H1 (cell line): ENCODE measurements at regions not wholly inside any gene's neighbourhood (a gene's known extent, or its start where the extent isn't known, plus 50 kb on each side); places are given as distances from the start of the nearest gene placed in this dataset.

Source experiments
- CTCF ChIA-PET: fragments of 300-600 bp; sonication (Branson Sonifier 250); formaldehyde crosslinking; loops from one replicate; lab custom pipeline; 2021; ENCODE audit not compliant: partially characterized antibody; lab: Charles Lee
- POLR2A ChIA-PET: fragments of 300-600 bp; sonication (Branson Sonifier 250); formaldehyde crosslinking; loops from one replicate; lab custom pipeline; 2021; ENCODE audit warnings: inconsistent platforms; ENCODE audit not compliant: partially characterized antibody; lab: Charles Lee
- DNase-seq, 2 experiments: peaks; one replicate each; pipeline versions ENCODE4 v3.0.0 to v3.0.0-alpha.2; 2010 to 2022; ENCODE audit warnings: low spot score in 2 of 2, low read depth in 1 of 2, mixed read lengths in 1 of 2
- FAIRE-seq: peaks from 2 replicates; lab custom pipeline; 2011; peaks lifted over from hg19 to GRCh38; lab: Jason Lieb, UNC
- H2AFZ ChIP-seq: 2 replicates; pipeline ENCODE4 v1.8.1; 2012; ENCODE audit warnings: low read length, inconsistent platforms
- H2AK5ac ChIP-seq: 2 replicates; pipeline ENCODE4 v1.6.1; 2013; ENCODE audit warnings: low read depth, low read length
- H2BK120ac ChIP-seq: replicated peaks from 2 replicates; pipeline ENCODE3; 2013; ENCODE audit warnings: low read depth, low read length, inconsistent platforms
- H2BK12ac ChIP-seq: 2 replicates; pipeline ENCODE4 v1.6.1; 2013; ENCODE audit warnings: low read depth, low read length
- H2BK15ac ChIP-seq: 2 replicates; pipeline ENCODE4 v1.6.1; 2013; ENCODE audit warnings: low read length
- H2BK20ac ChIP-seq: 2 replicates; pipeline ENCODE4 v1.6.1; 2013; ENCODE audit warnings: low read length
- H2BK5ac ChIP-seq: 2 replicates; pipeline ENCODE4 v1.6.1; 2013; ENCODE audit warnings: low read depth, low read length
- H3K14ac ChIP-seq: 2 replicates; pipeline ENCODE4 v1.6.1; 2013; ENCODE audit warnings: inconsistent platforms; ENCODE audit not compliant: insufficient read length
- H3K18ac ChIP-seq: 2 replicates; pipeline ENCODE4 v1.6.1; 2013; ENCODE audit warnings: low read length; ENCODE audit errors: extremely low read depth
- H3K23ac ChIP-seq: 2 replicates; pipeline ENCODE4 v1.6.1; 2013; ENCODE audit warnings: inconsistent platforms; ENCODE audit not compliant: insufficient read length
- H3K23me2 ChIP-seq: 2 replicates; pipeline ENCODE4 v1.6.1; 2013; ENCODE audit warnings: low read depth, low read length
- H3K27ac ChIP-seq: 2 replicates; pipeline ENCODE4 v1.6.1; 2011; ENCODE audit warnings: low read depth, low read length, inconsistent platforms
- H3K27me3 ChIP-seq, 4 experiments: replicated peaks in 1 of 4; 1 replicate in 1 of 4; 2 replicates in 3 of 4; pipeline versions ENCODE4 v1.6.1 to v1.8.1; 2011 to 2013; ENCODE audit warnings: low read length in 3 of 4, mild to moderate bottlenecking in 3 of 4, inconsistent platforms in 2 of 4, mixed read lengths in 2 of 4, moderate library complexity in 1 of 4; ENCODE audit not compliant: control insufficient read depth in 3 of 4, insufficient read depth in 3 of 4; ENCODE audit errors: extremely low read depth in 1 of 4
- H3K36me3 ChIP-seq, 4 experiments: 2 replicates each; pipeline versions ENCODE4 v1.6.1 to v1.8.1; 2011 to 2013; ENCODE audit warnings: mild to moderate bottlenecking in 4 of 4, low read length in 3 of 4, moderate library complexity in 2 of 4, control low read depth in 1 of 4, inconsistent platforms in 1 of 4; ENCODE audit not compliant: insufficient read depth in 4 of 4, control insufficient read depth in 2 of 4
- H3K4ac ChIP-seq: replicated peaks from 2 replicates; pipeline ENCODE3; 2013; ENCODE audit warnings: low read length, low read depth, mixed read lengths, inconsistent platforms; ENCODE audit not compliant: insufficient read length
- H3K4me1 ChIP-seq, 4 experiments: replicated peaks in 1 of 4; 1 replicate in 1 of 4; 2 replicates in 3 of 4; pipeline versions ENCODE4 v1.6.1 to v1.8.1; 2011 to 2013; ENCODE audit warnings: low read length in 3 of 4, inconsistent platforms in 2 of 4, mixed read lengths in 1 of 4; ENCODE audit not compliant: insufficient read depth in 4 of 4, control insufficient read depth in 3 of 4
- H3K4me2 ChIP-seq, 2 experiments: 2 replicates each; pipeline versions ENCODE4 v1.6.1 to v1.8.1; 2011 to 2013; ENCODE audit warnings: low read depth in 2 of 2, low read length in 2 of 2, control low read depth in 1 of 2, inconsistent platforms in 1 of 2, mild to moderate bottlenecking in 1 of 2; ENCODE audit not compliant: insufficient read depth in 1 of 2
- H3K4me3 ChIP-seq, 4 experiments: fragments of 200-600, 300-600 bp in 1 of 4; sonication (generic), shearing (Covaris generic), sonication (Bioruptor Twin) in 1 of 4; 2 replicates each; pipeline versions ENCODE4 v1.5.1 to v1.8.1; 2011 to 2016; ENCODE audit warnings: low read length in 4 of 4, low read depth in 3 of 4, control low read depth in 2 of 4, inconsistent platforms in 2 of 4, mild to moderate bottlenecking in 2 of 4, mixed read lengths in 1 of 4, moderate library complexity in 1 of 4; ENCODE audit not compliant: insufficient read depth in 2 of 4; ENCODE audit errors: extremely low read depth in 1 of 4
- H3K56ac ChIP-seq: replicated peaks from 2 replicates; pipeline ENCODE3; 2013; ENCODE audit warnings: low read depth, mild to moderate bottlenecking, mixed read lengths, low read length, inconsistent platforms; ENCODE audit not compliant: insufficient read length
- H3K79me1 ChIP-seq: 2 replicates; pipeline ENCODE4 v1.6.1; 2013; ENCODE audit warnings: low read depth, low read length, control low read depth
- H3K79me2 ChIP-seq, 2 experiments: 2 replicates each; pipeline versions ENCODE4 v1.6.1 to v1.8.1; 2012 to 2013; ENCODE audit warnings: low read length in 2 of 2, mild to moderate bottlenecking in 2 of 2, inconsistent platforms in 1 of 2; ENCODE audit not compliant: insufficient read depth in 2 of 2, control insufficient read depth in 1 of 2
- H3K9ac ChIP-seq, 4 experiments: replicated peaks in 1 of 4; 1 replicate in 1 of 4; 2 replicates in 3 of 4; pipeline versions ENCODE4 v1.6.1 to v1.8.1; 2011 to 2013; ENCODE audit warnings: low read depth in 3 of 4, low read length in 3 of 4, control low read depth in 2 of 4, mild to moderate bottlenecking in 2 of 4, moderate library complexity in 2 of 4, inconsistent platforms in 1 of 4; ENCODE audit errors: extremely low read depth in 1 of 4
- H3K9me3 ChIP-seq, 2 experiments: 2 replicates each; pipeline versions ENCODE4 v1.6.1 to v1.8.1; 2012 to 2013; ENCODE audit warnings: mild to moderate bottlenecking in 2 of 2, moderate library complexity in 2 of 2, control low read depth in 1 of 2, inconsistent platforms in 1 of 2, low read depth in 1 of 2, low read length in 1 of 2, mixed read lengths in 1 of 2; ENCODE audit not compliant: insufficient read depth in 2 of 2
- H4K20me1 ChIP-seq, 2 experiments: replicated peaks in 1 of 2; 2 replicates each; pipeline versions ENCODE3 to v1.8.1; 2011 to 2013; ENCODE audit warnings: inconsistent platforms in 2 of 2, low read length in 2 of 2, mild to moderate bottlenecking in 1 of 2; ENCODE audit not compliant: insufficient read depth in 2 of 2, control insufficient read depth in 1 of 2
- H4K5ac ChIP-seq: 2 replicates; pipeline ENCODE4 v1.6.1; 2013; ENCODE audit warnings: low read length, low read depth, mixed read lengths, inconsistent platforms; ENCODE audit not compliant: insufficient read length
- H4K8ac ChIP-seq: 2 replicates; pipeline ENCODE4 v1.8.0; 2013; ENCODE audit warnings: mild to moderate bottlenecking, moderate library complexity, low read length, inconsistent platforms; ENCODE audit not compliant: insufficient read depth; ENCODE audit errors: extremely low read depth
- H4K91ac ChIP-seq: replicated peaks from 2 replicates; pipeline ENCODE3; 2013; ENCODE audit warnings: low read length, mixed read lengths, inconsistent platforms; ENCODE audit not compliant: insufficient read length
- ATF3 ChIP-seq: IDR thresholded peaks from 2 replicates; pipeline ENCODE4 v1.6.1; 2011; ENCODE audit warnings: low read depth, mild to moderate bottlenecking, low read length; ENCODE audit not compliant: insufficient read depth
- BRCA1 ChIP-seq: IDR thresholded peaks from 2 replicates; pipeline ENCODE4 v1.6.1; 2012; ENCODE audit warnings: low read depth, low read length, improper control_type of control experiment
- CBX5 ChIP-seq: fragments of 300-800, 300-1000 bp; sonication (generic); IDR thresholded peaks from 2 replicates; pipeline ENCODE4 v1.7.1; 2016; ENCODE audit warnings: antibody characterized with exemption, low read length, low read depth
- CTBP2 ChIP-seq: IDR thresholded peaks from 2 replicates; pipeline ENCODE4 v1.7.0; 2011; ENCODE audit warnings: borderline replicate concordance, mild to moderate bottlenecking, moderate library complexity, mixed read lengths, low read length; ENCODE audit not compliant: insufficient read depth, insufficient read length
- EGR1 ChIP-seq: IDR thresholded peaks from 2 replicates; pipeline ENCODE4 v1.6.1; 2011; ENCODE audit warnings: low read depth, low read length, borderline replicate concordance
- EP300 ChIP-seq, 2 experiments: IDR thresholded peaks; 1 replicate in 1 of 2; 2 replicates in 1 of 2; pipeline ENCODE4 v1.6.1; 2011 to 2012; ENCODE audit warnings: low read depth in 2 of 2, low read length in 2 of 2, mild to moderate bottlenecking in 2 of 2, borderline replicate concordance in 1 of 2, inconsistent platforms in 1 of 2, moderate library complexity in 1 of 2
- HDAC6 ChIP-seq: IDR thresholded peaks from one replicate; pipeline ENCODE4 v1.7.1; 2012; ENCODE audit warnings: low read depth, mild to moderate bottlenecking, inconsistent platforms, low read length, moderate library complexity
- JUND ChIP-seq: IDR thresholded peaks from 2 replicates; pipeline ENCODE4 v1.6.1; 2011; ENCODE audit warnings: mild to moderate bottlenecking, improper control_type of control experiment, low read length
- KDM1A ChIP-seq: fragments of 200-600, 300-600 bp; sonication (generic); IDR thresholded peaks from 2 replicates; pipeline ENCODE4 v1.7.1; 2016; ENCODE audit warnings: mild to moderate bottlenecking, low read length, borderline replicate concordance
- PHF8 ChIP-seq: fragments of 200-600 bp; sonication (generic); conservative IDR thresholded peaks from 2 replicates; pipeline ENCODE4 v1.7.1; 2012; ENCODE audit warnings: low read depth, mild to moderate bottlenecking, inconsistent platforms, low read length, moderate library complexity
- POLR2AphosphoS5 ChIP-seq: IDR thresholded peaks from 2 replicates; pipeline ENCODE4 v1.6.1; 2011; ENCODE audit warnings: low read depth, low read length
- SAP30 ChIP-seq: fragments of 300-600 bp; sonication (generic); IDR thresholded peaks from 2 replicates; pipeline ENCODE4 v1.7.1; 2012; ENCODE audit warnings: low read length, moderate library complexity, mild to moderate bottlenecking, inconsistent platforms; ENCODE audit not compliant: insufficient read depth, insufficient replicate concordance
- SIRT6 ChIP-seq: IDR thresholded peaks from one replicate; pipeline ENCODE4 v1.7.1; 2012; ENCODE audit warnings: low read length, inconsistent platforms
- SP1 ChIP-seq: IDR thresholded peaks from 2 replicates; pipeline ENCODE4 v1.6.1; 2011; ENCODE audit warnings: low read depth, low read length
- TAF1 ChIP-seq: IDR thresholded peaks from 2 replicates; pipeline ENCODE4 v1.6.1; 2011; ENCODE audit warnings: mild to moderate bottlenecking, low read depth, low read length
- YY1 ChIP-seq: IDR thresholded peaks from 2 replicates; pipeline ENCODE4 v1.6.1; 2011; ENCODE audit warnings: low read depth, mild to moderate bottlenecking, low read length
- WGBS, 2 experiments: shearing (Covaris generic) in 1 of 2; methylation state at CpG; one replicate each; pipeline versions ENCODE4 v1.1.6 to v1.1.7; 2013 to 2015; ENCODE audit warnings: low lambda C conversion rate in 2 of 2, mixed read lengths in 2 of 2, inconsistent platforms in 1 of 2, low coverage in 1 of 2, missing lambda C conversion rate in 1 of 2; ENCODE audit not compliant: insufficient replicate concordance in 2 of 2, insufficient coverage in 1 of 2, insufficient read length in 1 of 2; ENCODE audit errors: extremely low coverage in 1 of 2, missing lambda C conversion rate in 1 of 2; 5-methylcytosine and 5-hydroxymethylcytosine counted together

- Histone ChIP-seq H3K36me3 (no peaks in the 10 kb centered on the region), H3K4me3 (no peak overlapping the region), H3K27me3 (no peaks in the 10 kb centered on the region), H3K56ac (no peak overlapping the region), H3K79me2 (no peaks in the 10 kb centered on the region), H2BK5ac (no peak overlapping the region), H3K18ac (no peak overlapping the region), H2BK120ac (no peak overlapping the region), H4K91ac (no peak overlapping the region), H3K14ac (no peak overlapping the region), H3K79me1 (no peaks in the 10 kb centered on the region), H4K20me1 (no peaks in the 10 kb centered on the region), H3K4me2 (no peak overlapping the region), H2BK15ac (no peak overlapping the region), H3K9ac (no peak overlapping the region), H4K5ac (no peak overlapping the region), H3K27ac (no peak overlapping the region), H2AK5ac (no peak overlapping the region), H3K23ac (no peak overlapping the region), H3K9me3 (no peaks in the 10 kb centered on the region), H4K8ac (no peak overlapping the region), H3K23me2 (no peaks in the 10 kb centered on the region), H2BK12ac (no peak overlapping the region), H3K4ac (no peak overlapping the region), H3K4me1 (no peaks in the 10 kb centered on the region), H2AFZ (no peak overlapping the region), H2BK20ac (no peak overlapping the region)
- ChIA-PET POLR2A (no interaction called here), CTCF (no interaction called here)
- 94% methylated on average over 1 of the region's 1 CpG; no CpG with 5 or more reads in 1 of the 2 experiments for WGBS, 2 experiments
- FAIRE-seq (no peak), DNase-seq (no peak)
- no peak for TF ChIP-seq PHF8
- no peak for TF ChIP-seq KDM1A
- TF ChIP-seq EGR1: no peak
- no peak for TF ChIP-seq CTBP2
- no peak for TF ChIP-seq CBX5
- no peak for TF ChIP-seq BRCA1
- no peak for TF ChIP-seq TAF1
- no peak for TF ChIP-seq ATF3
- TF ChIP-seq YY1: no peak
- no peak for TF ChIP-seq EP300 (IDR thresholded peaks at IDR 0.05; ENCODE audit: borderline replicate concordance in 1 of 2, low read depth in 2 of 2, low read length in 2 of 2)
- TF ChIP-seq SIRT6: no peak
- TF ChIP-seq SAP30: no peak
- TF ChIP-seq SP1: no peak
- TF ChIP-seq HDAC6: no peak
- no peak for TF ChIP-seq POLR2AphosphoS5
- TF ChIP-seq JUND: no peak
Observed at GRCh38 chr20:6892724-6893123, 125.2 kb downstream of the BMP2 start.
